ENCODE measurements at regions not wholly inside any gene's neighbourhood (a gene's known extent, or its start where the extent isn't known, plus 50 kb on each side); places are given as distances from the start of the nearest gene placed in this dataset.

Small RNA genes in the stretch of these regions (microRNA-seq; reads per million reads assigned to microRNA genes)
- gene MIR8070, result 0 reads per million in 2 donors
